A673 (cell line): ENCODE measurements at regions not wholly inside any gene's neighbourhood (a gene's known extent, or its start where the extent isn't known, plus 50 kb on each side); places are given as distances from the start of the nearest gene placed in this dataset.

Experiments used
- EZH2 ChIP-seq: fragments of 200-600 bp; sonication (generic); IDR thresholded peaks from 2 replicates; pipeline ENCODE4 v1.6.1; 2017; ENCODE audit warnings: borderline replicate concordance, low read depth, mild to moderate bottlenecking, mixed read lengths, antibody characterized with exemption, low read length; ENCODE audit not compliant: poor library complexity, severe bottlenecking
- TF ChIP-seq, protein P1 (sequence below): fragments of 300-800, 200-600 bp; sonication (generic); conservative IDR thresholded peaks from 2 replicates; pipeline ENCODE4 v1.5.1; 2017; ENCODE audit warnings: low read depth, mild to moderate bottlenecking, antibody characterized with exemption, low read length, moderate library complexity, mixed read lengths

DNA sequence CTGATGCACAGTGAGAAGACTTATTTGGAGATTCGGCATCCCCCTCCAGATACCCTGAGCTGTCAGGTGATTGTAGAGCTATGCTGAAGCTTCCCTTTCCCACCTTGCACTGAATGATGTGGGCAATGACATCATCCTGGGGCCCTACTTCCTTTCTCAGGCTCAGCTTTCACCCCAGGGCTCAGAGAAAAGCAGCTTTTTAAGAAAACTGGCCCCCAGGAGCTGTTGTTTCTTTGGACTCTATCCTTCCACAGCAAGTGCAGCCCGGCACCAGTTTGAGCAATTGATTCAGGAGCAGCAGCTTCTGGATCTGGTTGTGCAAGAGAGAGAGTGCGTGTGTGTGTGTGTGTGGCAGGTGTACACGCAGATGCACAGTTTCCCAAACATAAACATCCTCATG lies 251.3 kb downstream of the ANAPC1 start:
- TF ChIP-seq EZH2: no peak
- TF ChIP-seq, protein P1, sequence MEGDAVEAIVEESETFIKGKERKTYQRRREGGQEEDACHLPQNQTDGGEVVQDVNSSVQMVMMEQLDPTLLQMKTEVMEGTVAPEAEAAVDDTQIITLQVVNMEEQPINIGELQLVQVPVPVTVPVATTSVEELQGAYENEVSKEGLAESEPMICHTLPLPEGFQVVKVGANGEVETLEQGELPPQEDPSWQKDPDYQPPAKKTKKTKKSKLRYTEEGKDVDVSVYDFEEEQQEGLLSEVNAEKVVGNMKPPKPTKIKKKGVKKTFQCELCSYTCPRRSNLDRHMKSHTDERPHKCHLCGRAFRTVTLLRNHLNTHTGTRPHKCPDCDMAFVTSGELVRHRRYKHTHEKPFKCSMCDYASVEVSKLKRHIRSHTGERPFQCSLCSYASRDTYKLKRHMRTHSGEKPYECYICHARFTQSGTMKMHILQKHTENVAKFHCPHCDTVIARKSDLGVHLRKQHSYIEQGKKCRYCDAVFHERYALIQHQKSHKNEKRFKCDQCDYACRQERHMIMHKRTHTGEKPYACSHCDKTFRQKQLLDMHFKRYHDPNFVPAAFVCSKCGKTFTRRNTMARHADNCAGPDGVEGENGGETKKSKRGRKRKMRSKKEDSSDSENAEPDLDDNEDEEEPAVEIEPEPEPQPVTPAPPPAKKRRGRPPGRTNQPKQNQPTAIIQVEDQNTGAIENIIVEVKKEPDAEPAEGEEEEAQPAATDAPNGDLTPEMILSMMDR: no peak
